ENCODE measurements at regions not wholly inside any gene's neighbourhood (a gene's known extent, or its start where the extent isn't known, plus 50 kb on each side); places are given as distances from the start of the nearest gene placed in this dataset.
"Not testable (repeated sequence)": the region's sequence is repeated elsewhere in the genome, so short reads cannot be mapped to it uniquely, and the experiment has no call there.

DNA sequence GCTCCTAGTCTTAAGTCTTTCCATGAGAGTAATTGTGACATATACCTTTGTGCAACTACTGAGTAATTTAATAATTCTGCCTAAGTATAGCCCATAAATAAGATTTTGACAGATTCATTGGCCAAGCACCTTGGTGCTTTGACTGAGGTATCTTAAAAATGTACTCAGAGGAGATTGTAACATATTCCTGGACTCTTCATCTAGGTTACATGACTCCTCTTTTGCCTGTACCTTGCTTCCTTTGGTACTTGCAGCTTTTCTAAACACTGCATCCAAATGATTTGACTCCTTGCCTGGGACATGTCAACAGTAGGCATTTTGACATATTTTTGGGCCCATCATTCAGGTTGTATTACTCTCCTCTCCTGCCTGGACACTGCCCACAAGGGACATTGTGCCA lies 1125.0 kb upstream of the AMELY start:
- no peak for DNase-seq (ENCODE audit: low spot score)
- H3K4me1 Mint-ChIP-seq (ENCODE audit: low read depth in 2 of 2), result no peaks in the 10 kb centered on the region
- H3K36me3 Mint-ChIP-seq, result no peaks in the 10 kb centered on the region
- H3K27me3 Mint-ChIP-seq, result no peaks in the 10 kb centered on the region
- H3K9me3 Mint-ChIP-seq, result no peaks in the 10 kb centered on the region
- H3K4me3 Mint-ChIP-seq, result no peak overlapping the region
- no peak overlapping the region for H3K27ac Mint-ChIP-seq
- no peak for ATAC-seq

DNA sequence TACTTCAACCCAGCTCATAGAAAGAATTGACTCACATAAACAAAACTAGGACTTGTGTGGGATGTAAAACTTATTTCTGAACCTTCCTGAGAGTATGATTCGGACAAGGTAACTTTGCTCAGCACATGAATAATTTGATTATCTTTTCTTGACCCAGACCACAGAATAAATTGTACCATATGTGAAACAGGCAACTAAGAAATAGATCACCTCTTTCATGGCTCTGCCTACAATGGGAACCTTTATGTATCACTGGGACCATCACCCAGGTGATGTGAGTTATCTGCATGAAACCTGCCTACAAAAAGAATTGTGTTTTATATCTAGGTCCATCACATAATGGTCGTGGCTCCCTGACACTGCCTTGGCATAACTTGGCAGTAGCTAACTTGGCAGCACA lies 1124.1 kb upstream of the AMELY start:
- Mint-ChIP-seq H3K9me3 (no peaks in the 10 kb centered on the region), H3K27ac (no peak overlapping the region), H3K27me3 (no peaks in the 10 kb centered on the region), H3K4me1 (ENCODE audit: low read depth in 2 of 2) (no peaks in the 10 kb centered on the region), H3K36me3 (no peaks in the 10 kb centered on the region), H3K4me3 (no peak overlapping the region)
- no peak for DNase-seq (ENCODE audit: low spot score)
- no peak for ATAC-seq

DNA sequence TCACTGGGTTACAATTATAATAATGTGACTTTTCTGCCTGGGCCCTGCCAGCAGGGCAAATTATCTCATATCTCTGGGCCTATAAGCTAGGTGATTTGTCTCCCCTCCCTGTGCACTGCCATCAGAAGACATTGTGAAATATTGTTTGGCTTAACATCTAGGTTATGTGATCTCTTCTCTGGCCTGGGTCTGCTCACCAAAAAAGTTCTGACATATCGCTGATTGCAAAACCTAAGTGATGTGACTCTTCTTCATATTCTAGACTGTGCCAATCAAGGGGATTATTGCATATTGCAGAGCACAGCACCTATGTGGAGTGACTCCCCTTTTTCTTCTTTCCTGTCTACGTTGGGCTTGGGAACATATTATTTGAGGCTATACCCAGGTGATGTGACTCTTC lies 1123.1 kb upstream of the AMELY start:
- no peak for DNase-seq (ENCODE audit: low spot score)
- Mint-ChIP-seq H3K36me3 (no peaks in the 10 kb centered on the region), H3K9me3 (no peaks in the 10 kb centered on the region), H3K27me3 (no peaks in the 10 kb centered on the region), H3K4me3 (no peak overlapping the region), H3K27ac (no peak overlapping the region), H3K4me1 (ENCODE audit: low read depth in 2 of 2) (no peaks in the 10 kb centered on the region)
- no peak for ATAC-seq

DNA sequence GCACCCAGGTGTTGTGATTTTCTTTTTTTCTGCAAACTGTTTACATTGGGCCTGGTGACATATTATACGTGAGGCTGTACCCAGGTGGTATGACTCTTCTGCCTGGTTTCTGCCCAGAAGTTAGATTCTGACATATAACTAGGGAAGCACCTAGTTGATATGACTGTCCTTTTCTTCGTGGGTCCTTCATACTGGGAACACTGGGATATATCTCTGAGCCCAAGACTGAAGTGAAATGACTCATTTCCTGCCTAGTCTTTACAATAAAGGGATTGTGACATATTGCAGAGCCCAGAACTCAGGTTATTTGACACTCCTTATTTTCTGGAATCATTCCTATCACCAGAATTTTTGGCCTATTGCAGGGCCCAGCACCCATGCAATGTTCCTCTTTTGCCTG lies 1121.6 kb upstream of the AMELY start:
- no peak overlapping the region for H3K4me3 Mint-ChIP-seq
- DNase-seq (ENCODE audit: low spot score) (no peak), ATAC-seq (no peak)
- no peaks in the 10 kb centered on the region for H3K9me3 Mint-ChIP-seq
- H3K27me3 Mint-ChIP-seq, result no peaks in the 10 kb centered on the region
- H3K4me1 Mint-ChIP-seq (ENCODE audit: low read depth in 2 of 2), result no peaks in the 10 kb centered on the region
- H3K27ac Mint-ChIP-seq, result no peak overlapping the region
- no peaks in the 10 kb centered on the region for H3K36me3 Mint-ChIP-seq

DNA sequence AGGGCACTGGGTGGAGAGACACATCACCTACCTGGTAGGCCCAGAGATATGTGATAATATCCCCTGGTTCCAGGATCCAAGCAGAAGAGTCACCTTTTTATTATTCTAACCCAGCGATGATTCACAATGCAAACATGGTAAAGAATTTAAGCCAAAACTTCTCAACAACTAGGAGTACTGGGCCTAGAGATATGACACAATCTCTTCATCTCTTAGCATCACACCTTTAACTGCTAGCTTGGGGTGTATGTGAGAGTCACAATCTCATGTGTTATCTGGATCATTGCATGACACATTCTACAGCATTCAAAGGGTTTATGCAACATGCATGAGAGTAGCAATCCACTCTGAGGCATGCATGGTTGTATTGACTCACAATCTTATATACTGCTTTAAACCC lies 1109.0 kb upstream of the AMELY start:
- DNase-seq (ENCODE audit: low spot score) (no peak), ATAC-seq (no peak)
- Mint-ChIP-seq H3K27me3 (no peaks in the 10 kb centered on the region), H3K27ac (no peak overlapping the region), H3K9me3 (no peaks in the 10 kb centered on the region), H3K36me3 (no peaks in the 10 kb centered on the region), H3K4me1 (ENCODE audit: low read depth in 2 of 2) (no peaks in the 10 kb centered on the region), H3K4me3 (no peak overlapping the region)

DNA sequence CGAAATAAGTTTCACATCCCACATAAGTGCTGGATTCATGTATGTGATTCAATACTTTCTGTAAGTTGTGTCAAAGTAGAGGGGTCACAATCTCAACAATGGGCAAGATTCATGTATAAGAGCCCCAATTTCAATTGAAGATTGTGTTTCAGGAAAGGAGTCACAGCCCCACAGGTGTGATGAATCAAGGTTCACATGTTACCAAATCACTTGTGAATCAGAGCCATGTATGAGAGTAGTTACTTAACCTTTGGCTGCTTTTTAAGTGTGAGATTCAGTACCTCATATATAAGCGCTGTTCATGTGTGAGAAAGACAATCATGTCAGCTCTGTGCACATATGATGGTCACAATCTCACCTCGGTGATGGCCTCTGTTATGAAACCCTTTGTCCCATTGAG lies 1100.0 kb upstream of the AMELY start:
- no peaks in the 10 kb centered on the region for H3K4me1 Mint-ChIP-seq (ENCODE audit: low read depth in 2 of 2)
- H3K27me3 Mint-ChIP-seq, result no peaks in the 10 kb centered on the region
- no peak for ATAC-seq
- H3K27ac Mint-ChIP-seq, result no peak overlapping the region
- no peaks in the 10 kb centered on the region for H3K9me3 Mint-ChIP-seq
- H3K36me3 Mint-ChIP-seq, result no peaks in the 10 kb centered on the region
- H3K4me3 Mint-ChIP-seq, result no peak overlapping the region
- DNase-seq (ENCODE audit: low spot score), result no peak

DNA sequence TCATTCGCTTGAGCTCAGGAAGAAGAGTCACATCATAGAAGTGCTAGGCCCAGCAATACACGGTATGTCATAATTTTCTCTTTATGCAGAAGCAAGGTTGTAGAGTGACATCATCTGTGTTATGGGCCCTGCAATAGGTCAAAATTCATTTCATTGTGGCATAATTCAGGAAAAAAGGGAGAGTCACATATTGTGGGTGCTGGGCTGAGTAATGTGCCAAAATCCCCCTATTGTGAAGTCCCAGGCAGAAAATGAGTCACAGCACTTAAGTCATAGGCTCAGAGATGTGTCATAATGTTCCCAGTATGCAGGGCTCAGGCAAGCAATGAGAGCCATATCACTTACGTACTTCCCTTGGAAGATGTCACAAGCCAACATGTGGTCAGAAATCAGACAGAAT lies 1092.6 kb upstream of the AMELY start:
- peak in 1 of 2 donors; percentile 70 for ATAC-seq
- no peak overlapping the region for H3K4me3 Mint-ChIP-seq
- H3K4me1 Mint-ChIP-seq (ENCODE audit: low read depth in 2 of 2), result no peaks in the 10 kb centered on the region
- no peaks in the 10 kb centered on the region for H3K9me3 Mint-ChIP-seq
- H3K27me3 Mint-ChIP-seq, result no peaks in the 10 kb centered on the region
- H3K36me3 Mint-ChIP-seq, result peaks cover 4% of the 10 kb centered on the region
- no peak overlapping the region for H3K27ac Mint-ChIP-seq
- DNase-seq (ENCODE audit: low spot score), result no peak

DNA sequence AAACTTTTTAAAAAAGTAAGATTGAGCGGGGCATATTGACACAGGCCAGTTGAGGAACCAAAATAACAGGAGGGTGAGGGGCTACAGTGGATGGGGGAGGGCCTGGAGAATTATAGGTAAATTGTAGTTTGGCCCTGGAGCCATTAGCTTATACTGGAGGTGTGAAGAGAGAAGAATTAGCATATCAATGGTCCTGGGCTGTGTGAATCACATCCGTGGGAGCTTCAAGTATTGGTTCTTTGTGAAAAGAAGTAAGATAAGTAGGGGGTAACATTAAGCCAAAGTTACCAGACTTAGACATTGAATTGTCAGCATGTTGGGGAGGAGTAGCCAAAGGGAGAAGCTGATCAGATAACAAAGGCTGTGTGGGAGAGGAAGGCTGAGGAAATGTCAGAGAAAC lies 1085.2 kb upstream of the AMELY start:
- no peak for DNase-seq (ENCODE audit: low spot score)
- Mint-ChIP-seq H3K4me3 (no peak overlapping the region), H3K36me3 (peaks cover 4% of the 10 kb centered on the region), H3K27me3 (no peaks in the 10 kb centered on the region), H3K27ac (no peak overlapping the region), H3K9me3 (no peaks in the 10 kb centered on the region), H3K4me1 (ENCODE audit: low read depth in 2 of 2) (no peaks in the 10 kb centered on the region)
- ATAC-seq, result no peak

DNA sequence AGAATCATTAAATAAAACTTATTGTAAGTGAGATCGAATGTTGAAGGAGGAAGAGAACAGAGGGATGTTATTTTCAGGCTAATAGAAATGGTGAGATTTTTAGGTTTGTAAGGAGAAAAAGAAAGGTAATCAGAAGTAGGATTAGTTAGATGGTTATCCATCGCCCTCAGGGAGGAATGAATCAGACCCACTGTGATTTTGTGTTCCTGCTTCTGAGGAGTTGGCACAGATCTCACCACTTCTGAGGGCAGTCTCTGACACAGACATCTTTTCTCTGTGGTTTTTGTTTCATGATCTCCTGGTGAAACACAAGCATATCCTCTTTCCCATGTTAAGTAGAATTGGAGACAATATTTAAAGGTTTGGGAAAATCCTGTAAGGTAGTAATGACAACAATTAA lies 1083.2 kb upstream of the AMELY start:
- not testable (repeated sequence) for H3K4me1 Mint-ChIP-seq (ENCODE audit: low read depth in 2 of 2); H3K27me3 Mint-ChIP-seq; H3K4me3 Mint-ChIP-seq; ATAC-seq; H3K9me3 Mint-ChIP-seq; H3K36me3 Mint-ChIP-seq; H3K27ac Mint-ChIP-seq; DNase-seq (ENCODE audit: low spot score)

DNA sequence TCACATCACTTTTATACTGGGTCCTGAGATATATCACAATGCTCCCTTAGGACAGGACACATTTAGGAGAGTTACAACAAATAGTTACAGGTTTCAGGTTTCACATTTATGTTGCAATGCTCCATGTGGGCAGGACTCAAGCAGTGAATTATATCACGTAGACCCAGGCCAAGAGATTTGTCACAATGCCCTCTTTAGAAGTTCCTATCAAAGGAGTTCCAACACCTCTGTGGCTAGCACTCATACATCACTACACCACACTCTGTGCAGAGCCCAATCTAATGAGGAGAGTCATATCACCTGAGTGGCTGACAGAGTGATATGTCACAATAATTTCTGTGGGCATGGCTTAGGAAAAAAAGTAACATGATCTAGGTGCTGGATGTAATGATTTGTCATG lies 1068.2 kb upstream of the AMELY start:
- Mint-ChIP-seq H3K36me3 (no peaks in the 10 kb centered on the region), H3K27me3 (no peaks in the 10 kb centered on the region), H3K4me1 (ENCODE audit: low read depth in 2 of 2) (no peaks in the 10 kb centered on the region), H3K4me3 (no peak overlapping the region), H3K27ac (no peak overlapping the region), H3K9me3 (no peaks in the 10 kb centered on the region)
- ATAC-seq (no peak), DNase-seq (ENCODE audit: low spot score) (no peak)

DNA sequence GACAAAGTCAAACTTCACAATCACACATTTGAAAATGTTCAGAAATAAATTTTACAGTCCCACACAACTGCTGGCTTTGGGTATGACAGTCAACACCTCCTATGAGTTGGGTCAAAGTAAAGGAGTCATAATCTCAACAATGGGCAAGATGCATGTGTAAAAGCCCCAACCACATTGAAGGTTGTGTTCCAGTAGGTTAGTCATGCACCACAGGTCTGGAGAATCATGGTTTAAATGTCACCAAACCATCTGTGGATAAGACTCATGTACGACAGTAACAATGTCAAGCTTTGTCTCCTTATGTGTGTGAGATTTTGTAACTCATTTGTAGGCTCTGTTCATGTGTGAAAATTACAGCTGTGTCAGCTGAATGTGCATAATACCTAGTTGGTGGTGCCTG lies 1065.7 kb upstream of the AMELY start:
- no peaks in the 10 kb centered on the region for H3K4me1 Mint-ChIP-seq (ENCODE audit: low read depth in 2 of 2)
- H3K36me3 Mint-ChIP-seq, result no peaks in the 10 kb centered on the region
- H3K27me3 Mint-ChIP-seq, result no peaks in the 10 kb centered on the region
- DNase-seq (ENCODE audit: low spot score) (no peak), ATAC-seq (no peak)
- H3K4me3 Mint-ChIP-seq, result no peak overlapping the region
- H3K9me3 Mint-ChIP-seq, result no peaks in the 10 kb centered on the region
- H3K27ac Mint-ChIP-seq, result no peak overlapping the region

DNA sequence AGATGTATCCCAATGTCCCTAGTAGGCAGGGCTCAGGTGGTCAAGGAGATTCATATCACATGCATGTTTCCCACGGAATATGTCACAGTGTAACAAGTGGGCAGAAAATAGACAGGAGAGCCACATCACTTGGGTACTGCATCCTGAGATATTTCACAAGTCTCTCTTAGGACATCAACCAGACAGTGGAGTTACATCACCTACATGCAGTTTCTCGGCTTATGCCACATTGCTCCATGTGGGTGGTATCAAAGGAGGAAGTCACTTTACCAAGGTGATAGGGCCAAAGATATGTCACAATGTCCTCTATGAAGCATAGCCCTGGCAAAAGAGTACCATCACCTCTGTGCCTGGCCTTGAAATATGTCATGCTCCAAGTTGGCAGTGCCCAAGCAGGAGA lies 1056.7 kb upstream of the AMELY start:
- no peaks in the 10 kb centered on the region for H3K27me3 Mint-ChIP-seq
- ATAC-seq (no peak), DNase-seq (ENCODE audit: low spot score) (no peak)
- H3K36me3 Mint-ChIP-seq, result no peaks in the 10 kb centered on the region
- no peaks in the 10 kb centered on the region for H3K9me3 Mint-ChIP-seq
- no peaks in the 10 kb centered on the region for H3K4me1 Mint-ChIP-seq (ENCODE audit: low read depth in 2 of 2)
- H3K4me3 Mint-ChIP-seq, result no peak overlapping the region
- no peak overlapping the region for H3K27ac Mint-ChIP-seq

DNA sequence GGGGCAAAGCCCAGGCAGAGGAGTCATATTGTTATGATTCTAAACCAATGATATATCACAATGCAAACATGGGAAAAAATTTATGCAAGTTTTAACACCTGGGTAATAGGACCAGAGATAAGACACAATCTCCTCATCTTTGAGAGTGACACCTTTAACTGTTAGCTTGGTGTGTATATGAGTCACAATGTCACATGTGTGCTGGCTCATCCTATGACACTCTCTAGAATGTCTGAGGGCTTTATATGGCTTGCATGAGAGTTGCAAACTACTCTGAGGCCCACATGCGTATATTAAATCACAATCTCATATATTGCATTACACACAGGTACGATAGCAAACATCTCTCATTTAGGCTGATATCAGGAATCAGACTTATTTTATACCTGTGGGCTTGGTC lies 1055.4 kb upstream of the AMELY start:
- ATAC-seq (no peak), DNase-seq (ENCODE audit: low spot score) (no peak)
- Mint-ChIP-seq H3K4me1 (ENCODE audit: low read depth in 2 of 2) (no peaks in the 10 kb centered on the region), H3K9me3 (no peaks in the 10 kb centered on the region), H3K4me3 (no peak overlapping the region), H3K36me3 (no peaks in the 10 kb centered on the region), H3K27ac (no peak overlapping the region), H3K27me3 (no peaks in the 10 kb centered on the region)

DNA sequence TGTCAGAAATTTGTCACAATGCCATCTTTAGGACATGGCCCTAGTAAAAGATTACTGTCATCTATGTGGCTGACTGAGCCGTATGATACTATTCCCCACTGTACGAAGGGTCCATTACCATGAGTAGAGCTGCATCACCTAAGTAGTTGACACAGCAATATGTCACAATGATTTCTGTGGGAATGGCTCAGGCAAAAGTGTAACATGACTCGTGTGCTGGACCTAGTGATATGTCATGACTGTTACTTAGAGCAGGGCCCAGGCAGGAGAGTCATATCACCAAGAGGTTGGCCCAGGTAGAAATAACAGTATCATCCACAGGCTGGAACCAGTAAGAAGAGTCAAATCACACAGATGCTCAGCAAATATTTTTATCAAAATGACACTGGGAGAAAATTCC lies 1051.8 kb upstream of the AMELY start:
- H3K27ac Mint-ChIP-seq, result no peak overlapping the region
- H3K27me3 Mint-ChIP-seq, result no peaks in the 10 kb centered on the region
- H3K4me1 Mint-ChIP-seq (ENCODE audit: low read depth in 2 of 2), result no peaks in the 10 kb centered on the region
- no peak for ATAC-seq
- DNase-seq (ENCODE audit: low spot score), result no peak
- H3K36me3 Mint-ChIP-seq, result no peaks in the 10 kb centered on the region
- no peak overlapping the region for H3K4me3 Mint-ChIP-seq
- H3K9me3 Mint-ChIP-seq, result no peaks in the 10 kb centered on the region

DNA sequence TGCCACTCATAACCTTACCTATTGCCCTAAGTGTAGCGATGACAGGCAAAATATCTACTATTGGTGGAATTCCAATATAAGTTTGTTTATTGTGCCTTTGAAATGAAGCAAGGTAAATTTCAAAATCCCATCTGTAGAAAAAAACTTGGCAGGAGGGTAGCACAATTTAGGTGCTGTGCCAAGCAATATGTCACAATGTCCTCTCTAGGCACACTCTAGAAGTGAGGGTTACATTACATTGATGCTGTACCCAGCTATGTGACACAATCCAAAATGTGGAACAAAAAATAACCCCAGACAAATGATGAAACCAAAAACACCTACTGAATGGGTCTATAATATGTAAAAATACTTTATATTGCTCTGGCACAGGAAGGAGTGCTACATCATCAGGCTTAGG lies 1050.8 kb upstream of the AMELY start:
- ATAC-seq (no peak), DNase-seq (ENCODE audit: low spot score) (no peak)
- Mint-ChIP-seq H3K36me3 (no peaks in the 10 kb centered on the region), H3K4me3 (no peak overlapping the region), H3K4me1 (ENCODE audit: low read depth in 2 of 2) (no peaks in the 10 kb centered on the region), H3K27ac (no peak overlapping the region), H3K9me3 (no peaks in the 10 kb centered on the region), H3K27me3 (no peaks in the 10 kb centered on the region)

DNA sequence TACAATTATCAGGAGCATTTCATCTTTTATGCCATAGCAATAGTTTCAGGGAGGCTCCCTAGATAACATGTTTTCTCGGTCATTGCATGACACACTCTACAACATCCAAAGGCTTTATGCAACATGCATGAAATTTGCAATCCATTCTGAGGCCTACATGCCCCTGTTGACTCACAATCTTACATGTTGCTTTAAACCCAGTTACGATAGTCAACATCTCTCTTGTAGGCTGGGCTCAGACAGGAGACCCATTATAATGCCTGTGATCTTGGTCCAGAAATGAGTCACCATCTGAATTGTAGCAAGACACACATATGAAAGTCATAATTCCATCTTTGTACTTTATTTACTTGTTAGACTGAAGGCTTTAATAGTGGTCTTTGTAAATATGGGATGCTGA lies 1050.3 kb upstream of the AMELY start:
- H3K36me3 Mint-ChIP-seq, result no peaks in the 10 kb centered on the region
- H3K27me3 Mint-ChIP-seq, result no peaks in the 10 kb centered on the region
- H3K9me3 Mint-ChIP-seq, result no peaks in the 10 kb centered on the region
- ATAC-seq (no peak), DNase-seq (ENCODE audit: low spot score) (no peak)
- no peak overlapping the region for H3K27ac Mint-ChIP-seq
- H3K4me1 Mint-ChIP-seq (ENCODE audit: low read depth in 2 of 2), result no peaks in the 10 kb centered on the region
- no peak overlapping the region for H3K4me3 Mint-ChIP-seq

Data from natural killer cell treated with Interleukin-12 subunit alpha and Interleukin-12 subunit beta and Interleukin-15 and Interleukin-18, amount 100 ng/mL, for 72 hours (primary cell).